H1 (cell line): ENCODE measurements at regions not wholly inside any gene's neighbourhood (a gene's known extent, or its start where the extent isn't known, plus 50 kb on each side); places are given as distances from the start of the nearest gene placed in this dataset.

Source experiments
- CEBPB ChIP-seq: IDR thresholded peaks from 2 replicates; pipeline ENCODE4 v1.6.1; 2012; ENCODE audit warnings: low read depth, low read length
- EP300 ChIP-seq, 2 experiments: IDR thresholded peaks; 1 replicate in 1 of 2; 2 replicates in 1 of 2; pipeline ENCODE4 v1.6.1; 2011 to 2012; ENCODE audit warnings: low read depth in 2 of 2, low read length in 2 of 2, mild to moderate bottlenecking in 2 of 2, borderline replicate concordance in 1 of 2, inconsistent platforms in 1 of 2, moderate library complexity in 1 of 2
- GABPA ChIP-seq: IDR thresholded peaks from 2 replicates; pipeline ENCODE4 v1.6.1; 2011; ENCODE audit warnings: mild to moderate bottlenecking, low read length, moderate library complexity, borderline replicate concordance; ENCODE audit not compliant: insufficient read depth
- KDM5A ChIP-seq: fragments of 200-600 bp; IDR thresholded peaks from 2 replicates; pipeline ENCODE4 v1.7.1; 2012; ENCODE audit warnings: mild to moderate bottlenecking, low read length, inconsistent platforms, mixed read lengths
- POLR2AphosphoS5 ChIP-seq: IDR thresholded peaks from 2 replicates; pipeline ENCODE4 v1.6.1; 2011; ENCODE audit warnings: low read depth, low read length
- POU5F1 ChIP-seq: IDR thresholded peaks from 2 replicates; pipeline ENCODE4 v1.6.1; 2011; ENCODE audit warnings: low read depth, mild to moderate bottlenecking, low read length, moderate library complexity
- RBBP5 ChIP-seq: IDR thresholded peaks from 2 replicates; pipeline ENCODE4 v1.7.1; 2012; ENCODE audit warnings: low read depth, mild to moderate bottlenecking, inconsistent platforms, low read length, moderate library complexity, borderline replicate concordance
- TAF1 ChIP-seq: IDR thresholded peaks from 2 replicates; pipeline ENCODE4 v1.6.1; 2011; ENCODE audit warnings: mild to moderate bottlenecking, low read depth, low read length
- YY1 ChIP-seq: IDR thresholded peaks from 2 replicates; pipeline ENCODE4 v1.6.1; 2011; ENCODE audit warnings: low read depth, mild to moderate bottlenecking, low read length
- TF ChIP-seq, protein P1 (sequence below), 3 experiments: IDR thresholded peaks; 1 replicate in 2 of 3; 2 replicates in 1 of 3; pipeline versions ENCODE4 v1.5.1 to v1.6.1; 2011; ENCODE audit warnings: low read length in 3 of 3, mild to moderate bottlenecking in 3 of 3, inconsistent platforms in 2 of 3, low read depth in 1 of 3, moderate library complexity in 1 of 3; ENCODE audit not compliant: insufficient read depth in 1 of 3; ENCODE audit errors: control extremely low read depth in 1 of 3
- TF ChIP-seq, protein P2 (sequence below): IDR thresholded peaks from 2 replicates; pipeline ENCODE4 v1.6.1; 2012; ENCODE audit warnings: inconsistent platforms
- TF ChIP-seq, protein P3 (sequence below): IDR thresholded peaks from 2 replicates; pipeline ENCODE4 v1.6.1; 2011; ENCODE audit warnings: low read depth, mild to moderate bottlenecking, low read length; ENCODE audit not compliant: insufficient read depth

DNA sequence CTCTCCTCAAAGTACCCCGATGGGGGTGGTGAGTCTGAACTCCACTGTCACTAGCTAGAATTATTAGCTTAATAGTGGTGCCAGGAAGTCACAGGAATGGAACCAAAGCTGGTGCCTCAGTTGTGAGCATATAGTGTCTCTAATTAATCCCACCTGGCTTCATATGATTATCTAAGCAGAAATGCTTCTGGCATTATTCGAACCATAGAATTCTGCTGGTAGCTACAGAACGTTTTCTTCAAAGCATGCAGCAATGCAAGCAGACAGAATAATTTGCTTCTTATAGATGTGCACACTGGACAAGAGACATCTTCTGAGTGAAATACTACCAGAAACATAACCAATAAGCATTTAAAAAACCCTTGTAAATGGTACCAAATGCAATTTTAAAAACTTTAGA lies 160.9 kb downstream of the IMPG2 start:
- TF ChIP-seq GABPA (no peak), POLR2AphosphoS5 (no peak), KDM5A (no peak), YY1 (no peak), TAF1 (no peak), CEBPB (no peak), EP300 (IDR thresholded peaks at IDR 0.05; ENCODE audit: borderline replicate concordance in 1 of 2, low read depth in 2 of 2, low read length in 2 of 2) (no peak), POU5F1 (no peak), RBBP5 (no peak)
- TF ChIP-seq, protein P1, sequence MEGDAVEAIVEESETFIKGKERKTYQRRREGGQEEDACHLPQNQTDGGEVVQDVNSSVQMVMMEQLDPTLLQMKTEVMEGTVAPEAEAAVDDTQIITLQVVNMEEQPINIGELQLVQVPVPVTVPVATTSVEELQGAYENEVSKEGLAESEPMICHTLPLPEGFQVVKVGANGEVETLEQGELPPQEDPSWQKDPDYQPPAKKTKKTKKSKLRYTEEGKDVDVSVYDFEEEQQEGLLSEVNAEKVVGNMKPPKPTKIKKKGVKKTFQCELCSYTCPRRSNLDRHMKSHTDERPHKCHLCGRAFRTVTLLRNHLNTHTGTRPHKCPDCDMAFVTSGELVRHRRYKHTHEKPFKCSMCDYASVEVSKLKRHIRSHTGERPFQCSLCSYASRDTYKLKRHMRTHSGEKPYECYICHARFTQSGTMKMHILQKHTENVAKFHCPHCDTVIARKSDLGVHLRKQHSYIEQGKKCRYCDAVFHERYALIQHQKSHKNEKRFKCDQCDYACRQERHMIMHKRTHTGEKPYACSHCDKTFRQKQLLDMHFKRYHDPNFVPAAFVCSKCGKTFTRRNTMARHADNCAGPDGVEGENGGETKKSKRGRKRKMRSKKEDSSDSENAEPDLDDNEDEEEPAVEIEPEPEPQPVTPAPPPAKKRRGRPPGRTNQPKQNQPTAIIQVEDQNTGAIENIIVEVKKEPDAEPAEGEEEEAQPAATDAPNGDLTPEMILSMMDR (IDR thresholded peaks at IDR 0.05; ENCODE audit: control extremely low read depth in 1 of 3, insufficient read depth in 1 of 3, low read depth in 1 of 3, low read length in 3 of 3) = no peak
- TF ChIP-seq, protein P2, sequence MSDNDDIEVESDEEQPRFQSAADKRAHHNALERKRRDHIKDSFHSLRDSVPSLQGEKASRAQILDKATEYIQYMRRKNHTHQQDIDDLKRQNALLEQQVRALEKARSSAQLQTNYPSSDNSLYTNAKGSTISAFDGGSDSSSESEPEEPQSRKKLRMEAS = no peak
- TF ChIP-seq, protein P3, sequence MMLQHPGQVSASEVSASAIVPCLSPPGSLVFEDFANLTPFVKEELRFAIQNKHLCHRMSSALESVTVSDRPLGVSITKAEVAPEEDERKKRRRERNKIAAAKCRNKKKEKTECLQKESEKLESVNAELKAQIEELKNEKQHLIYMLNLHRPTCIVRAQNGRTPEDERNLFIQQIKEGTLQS = no peak
